ENCODE measurements at regions not wholly inside any gene's neighbourhood (a gene's known extent, or its start where the extent isn't known, plus 50 kb on each side); places are given as distances from the start of the nearest gene placed in this dataset.

- Histone ChIP-seq H2BK12ac (ENCODE audit: low read depth, low read length) (no peak overlapping the region), H3K18ac (ENCODE audit: extremely low read depth, low read length) (no peak overlapping the region), H3K4me1 (replicated peaks in 1 of 4; ENCODE audit: control insufficient read depth in 3 of 4, insufficient read depth in 4 of 4, low read length in 3 of 4) (no peaks in the 10 kb centered on the region), H2AK5ac (ENCODE audit: low read depth, low read length) (no peak overlapping the region), H3K4me3 (ENCODE audit: extremely low read depth in 1 of 4, insufficient read depth in 2 of 4, low read depth in 3 of 4, low read length in 4 of 4) (no peak overlapping the region), H3K27me3 (replicated peaks in 1 of 4; ENCODE audit: control insufficient read depth in 3 of 4, extremely low read depth in 1 of 4, insufficient read depth in 3 of 4, low read length in 3 of 4) (no peaks in the 10 kb centered on the region), H4K91ac (replicated peaks; ENCODE audit: insufficient read length, low read length) (no peak overlapping the region), H3K56ac (replicated peaks; ENCODE audit: insufficient read length, low read depth, low read length) (no peak overlapping the region), H3K23ac (ENCODE audit: insufficient read length) (no peak overlapping the region), H2BK15ac (ENCODE audit: low read length) (no peak overlapping the region), H3K4me2 (ENCODE audit: insufficient read depth in 1 of 2, low read depth in 2 of 2, low read length in 2 of 2) (no peak overlapping the region), H4K8ac (ENCODE audit: extremely low read depth, insufficient read depth, low read length) (no peak overlapping the region), H3K9me3 (ENCODE audit: insufficient read depth in 2 of 2, low read depth in 1 of 2, low read length in 1 of 2) (peaks cover 0 to 2% of the 10 kb centered on the region in 2 experiments; a peak in 1 of 4 replicates), H3K79me2 (ENCODE audit: control insufficient read depth in 1 of 2, insufficient read depth in 2 of 2, low read length in 2 of 2) (no peaks in the 10 kb centered on the region), H3K23me2 (ENCODE audit: low read depth, low read length) (no peaks in the 10 kb centered on the region), H2BK5ac (ENCODE audit: low read depth, low read length) (no peak overlapping the region), H3K36me3 (ENCODE audit: control insufficient read depth in 2 of 4, insufficient read depth in 4 of 4, low read length in 3 of 4) (no peaks in the 10 kb centered on the region), H2BK120ac (replicated peaks; ENCODE audit: low read depth, low read length) (no peak overlapping the region), H4K5ac (ENCODE audit: insufficient read length, low read depth, low read length) (no peak overlapping the region), H3K14ac (ENCODE audit: insufficient read length) (no peak overlapping the region), H3K4ac (replicated peaks; ENCODE audit: insufficient read length, low read depth, low read length) (no peak overlapping the region), H4K20me1 (replicated peaks in 1 of 2; ENCODE audit: control insufficient read depth in 1 of 2, insufficient read depth in 2 of 2, low read length in 2 of 2) (no peaks in the 10 kb centered on the region), H3K79me1 (ENCODE audit: low read depth, low read length) (no peaks in the 10 kb centered on the region), H2BK20ac (ENCODE audit: low read length) (no peak overlapping the region), H3K9ac (replicated peaks in 1 of 4; ENCODE audit: extremely low read depth in 1 of 4, low read depth in 3 of 4, low read length in 3 of 4) (no peak overlapping the region), H2AFZ (ENCODE audit: low read length) (no peak overlapping the region), H3K27ac (ENCODE audit: low read depth, low read length) (no peak overlapping the region)
- FAIRE-seq, result no peak
- peak in 1 of 2 experiments; percentile 55 for DNase-seq (ENCODE audit: low read depth in 1 of 2, low spot score in 2 of 2)
- POLR2A ChIA-PET (ENCODE audit: partially characterized antibody), result no interaction called here
- 85% methylated on average over 11 of the region's 11 CpGs; no CpG with 5 or more reads in 1 of the 2 experiments for WGBS, 2 experiments (ENCODE audit: extremely low coverage in 1 of 2, insufficient coverage in 1 of 2, insufficient read length in 1 of 2, insufficient replicate concordance in 2 of 2, low coverage in 1 of 2, low lambda C conversion rate in 2 of 2, missing lambda C conversion rate in 1 of 2)
- TF ChIP-seq MAFK (IDR thresholded peaks at IDR 0.05; ENCODE audit: low read depth, low read length) (peak; percentile 50), RAD21 (IDR thresholded peaks at IDR 0.05 in 1 of 2, conservative IDR thresholded peaks at IDR 0.05 in 1 of 2; ENCODE audit: low read depth in 2 of 2, low read length in 2 of 2) (peak; percentile 68 to 76), CREB1 (IDR thresholded peaks at IDR 0.05) (no peak), BACH1 (IDR thresholded peaks at IDR 0.05; ENCODE audit: low read length) (peak; percentile 43; the same call in 1 of the 2 replicates), CTCF (IDR thresholded peaks at IDR 0.05; ENCODE audit: control extremely low read depth in 1 of 3, insufficient read depth in 1 of 3, low read depth in 1 of 3, low read length in 3 of 3) (peak; percentile 31 to 71 (median 47))
- CTCF ChIA-PET (ENCODE audit: partially characterized antibody), result interaction anchor here (0.6 to 4.1 kb wide), 41 partner anchors 9 to 487 kb away, joined by 3 to 28 read pairs (median 4); no protein-coding TSS in a partner anchor
These were observed 552.7 kb upstream of the PSMD7 start for GRCh38 chr16:73743665-73744496.

Measured in H1 (cell line).